Posterior cingulate gyrus (tissue), 11 donors: ENCODE measurements at regions not wholly inside any gene's neighbourhood (a gene's known extent, or its start where the extent isn't known, plus 50 kb on each side); places are given as distances from the start of the nearest gene placed in this dataset.
"Not testable (repeated sequence)": the region's sequence is repeated elsewhere in the genome, so short reads cannot be mapped to it uniquely, and the experiment has no call there.

Experiments
- DNase-seq, 10 donors: peaks; one replicate each; pipeline versions ENCODE4 v3.0.0 to v3.0.0-alpha.2; 2020 to 2021; ENCODE audit warnings: mixed read lengths in 3 of 10
- intact Hi-C: fragments of 100-400 bp; cut with DNase I; formaldehyde crosslinking; loops from one replicate; pipeline ENCODE4 v1.15.1; 2023

DNA sequence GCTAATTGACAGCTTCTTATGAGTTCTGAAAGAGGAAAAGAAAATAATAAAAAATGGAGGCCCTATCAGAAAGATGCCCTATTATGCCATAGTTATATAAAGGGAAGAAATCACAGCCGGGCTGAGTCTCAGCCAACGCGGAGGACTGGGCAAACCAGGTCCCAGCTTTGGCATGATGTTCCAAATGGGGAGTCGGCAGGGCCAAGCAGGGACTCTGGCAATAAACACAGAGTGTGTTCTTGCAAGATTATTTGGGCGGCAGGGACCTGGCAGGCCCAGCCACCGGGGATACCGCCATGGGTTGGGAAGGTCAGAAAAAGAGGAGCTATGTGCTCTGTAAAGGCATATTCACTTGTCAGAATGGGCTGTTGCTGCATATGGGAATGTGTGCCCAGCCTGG is 694.9 kb downstream of the BCL11A start:
- no peak for DNase-seq
- intact Hi-C loops = no loop called here

DNA sequence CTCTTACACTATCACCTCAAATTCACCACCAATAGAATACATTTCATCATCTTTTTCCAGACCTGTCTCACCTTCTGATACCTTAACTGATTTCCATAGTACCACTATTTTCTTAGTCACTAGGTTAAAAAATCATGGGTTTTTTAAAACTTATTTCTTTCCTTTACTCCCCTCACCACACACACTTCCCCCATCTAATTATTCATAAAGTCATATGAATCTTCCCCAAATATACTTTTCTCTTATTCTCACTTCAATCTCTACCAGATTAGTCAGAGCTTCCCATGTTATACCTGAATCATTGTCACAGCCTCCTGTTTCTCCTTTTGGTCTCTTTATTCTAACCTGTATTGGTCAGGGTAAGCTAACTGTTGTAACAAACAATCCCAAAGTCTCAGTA is 696.3 kb downstream of the BCL11A start:
- intact Hi-C loops = no loop called here

DNA sequence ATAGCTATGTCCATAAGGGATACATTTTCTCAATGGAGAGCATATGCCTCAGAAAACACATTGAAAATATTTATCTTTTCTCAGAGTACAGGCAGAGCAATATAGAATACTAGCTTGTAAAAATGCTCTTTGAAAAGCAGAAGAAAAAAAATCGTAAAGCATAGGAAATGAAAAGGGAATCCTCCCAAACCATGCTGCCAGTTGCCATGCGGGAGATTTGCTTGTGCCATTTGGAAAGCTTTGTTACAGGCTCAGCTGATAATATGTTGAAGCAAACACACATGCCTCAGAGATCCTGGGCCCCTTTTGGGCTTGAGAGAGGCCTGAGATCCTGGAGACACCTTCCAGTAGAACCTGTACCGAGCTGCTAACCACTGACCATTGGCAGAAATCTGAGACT is 697.1 kb downstream of the BCL11A start:
- intact Hi-C loops = no loop called here
- DNase-seq = no peak

More for the DNA sequence above, 696.3 kb downstream of the BCL11A start:
- no peak for DNase-seq

DNA sequence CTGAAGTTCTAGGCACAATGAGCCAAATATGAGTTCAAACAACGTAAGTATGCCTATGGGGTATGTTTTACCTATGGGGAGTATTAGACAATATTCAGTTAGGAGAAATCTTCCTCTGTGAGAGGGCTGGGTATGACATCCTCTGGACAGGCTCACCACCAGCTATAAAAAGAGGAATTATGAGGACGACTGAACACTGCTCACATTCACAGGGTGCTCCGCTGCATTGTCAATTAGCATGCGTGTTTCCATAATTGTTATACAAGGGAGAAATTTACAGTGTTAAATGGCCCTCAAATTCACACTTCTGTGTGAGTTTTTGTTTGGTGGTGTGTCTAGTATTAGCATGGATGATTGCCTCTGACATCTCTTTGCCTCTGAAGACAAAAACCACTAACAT is 700.4 kb downstream of the BCL11A start:
- DNase-seq = no peak
- intact Hi-C loops = no loop called here

DNA sequence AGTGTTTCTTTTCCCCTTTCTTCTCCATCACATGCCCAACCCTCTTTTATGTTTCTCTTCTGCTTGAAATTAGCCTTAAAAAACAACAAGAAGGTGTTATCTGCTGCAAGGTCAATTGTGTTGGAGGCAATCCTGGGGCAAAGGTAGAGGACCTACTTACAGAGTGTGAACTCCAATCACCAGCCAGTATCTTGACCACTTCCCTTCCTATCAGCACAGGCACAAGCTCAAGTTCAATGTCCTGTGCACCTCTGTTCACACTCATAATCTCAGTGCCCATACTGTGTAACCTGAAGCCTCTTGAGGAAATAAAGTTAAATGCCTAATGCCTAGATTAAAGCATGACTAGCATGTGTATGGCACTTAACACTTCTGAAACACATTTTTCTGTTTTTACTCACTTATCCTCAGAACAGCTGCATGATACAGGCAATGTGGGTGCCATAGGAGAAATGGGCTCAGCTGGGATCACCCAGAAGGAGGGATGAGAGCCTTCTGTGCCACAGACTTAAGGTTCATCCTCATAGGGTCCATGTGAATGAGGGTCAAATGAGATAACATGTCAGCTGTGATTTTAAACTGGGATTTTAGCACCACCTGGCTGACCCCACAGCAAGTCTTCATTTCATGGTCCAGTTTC is 701.5 kb downstream of the BCL11A start:
- DNase-seq = no peak
- intact Hi-C loops = no loop called here

DNA sequence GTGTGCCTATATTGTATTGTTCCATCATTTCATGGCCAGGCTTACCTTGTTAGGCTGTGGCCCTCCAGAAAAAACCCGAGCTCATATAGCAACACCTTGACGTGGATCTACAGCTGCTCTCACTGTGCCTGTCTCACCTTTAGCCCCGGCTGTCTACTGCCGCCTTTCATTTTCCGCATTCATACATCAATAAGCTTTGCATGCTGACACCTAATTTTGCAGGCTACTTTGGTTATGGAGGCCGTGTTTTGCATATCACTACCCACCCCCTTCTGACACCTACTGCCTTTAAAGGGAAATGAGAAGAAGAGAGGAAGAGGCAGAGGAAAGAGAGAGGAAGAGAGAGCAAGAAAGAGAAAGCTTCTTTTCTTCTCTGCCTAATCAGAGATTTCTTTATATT is 702.9 kb downstream of the BCL11A start:
- intact Hi-C loops = no loop called here
- no peak for DNase-seq

DNA sequence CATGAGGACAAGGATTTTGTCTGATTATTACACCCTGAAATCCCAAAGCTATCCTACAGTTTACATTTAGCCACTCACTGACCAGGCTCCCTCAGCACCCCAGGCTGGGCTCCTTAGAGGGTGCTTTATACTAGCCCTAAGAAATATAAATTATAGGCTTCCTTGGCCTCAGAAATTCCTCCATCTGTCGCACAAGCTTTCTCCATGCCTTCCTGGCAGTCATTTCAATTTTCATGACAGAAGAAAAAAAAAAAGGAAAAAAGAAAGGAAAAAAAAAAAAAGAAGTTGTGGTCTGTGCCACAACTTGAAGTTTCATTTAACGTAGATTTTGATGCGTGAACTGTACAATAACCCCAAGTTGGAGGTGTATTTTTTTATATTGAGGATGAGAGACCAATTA is 719.5 kb downstream of the BCL11A start:
- no peak for DNase-seq
- intact Hi-C loops = no loop called here

DNA sequence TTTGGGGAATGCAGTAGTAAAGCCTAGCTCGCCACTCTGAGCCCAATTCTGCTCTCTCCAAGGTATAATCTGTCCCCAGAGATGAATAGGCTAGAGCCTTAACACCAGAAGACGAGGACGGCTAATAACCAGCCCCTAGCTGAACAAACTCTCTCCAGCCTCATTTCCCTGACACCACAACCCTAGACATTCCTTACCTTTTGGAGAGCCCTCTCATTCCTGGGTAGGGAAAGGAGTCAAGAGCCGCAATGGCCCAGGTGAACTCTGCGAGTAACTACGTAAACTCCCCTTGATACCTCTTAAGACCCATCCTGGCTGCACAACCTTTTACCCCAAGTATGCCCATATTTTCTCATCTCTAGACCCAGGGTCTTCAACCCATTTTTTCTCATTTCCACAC is 722.9 kb downstream of the BCL11A start:
- no peak for DNase-seq
- intact Hi-C loops = no loop called here

DNA sequence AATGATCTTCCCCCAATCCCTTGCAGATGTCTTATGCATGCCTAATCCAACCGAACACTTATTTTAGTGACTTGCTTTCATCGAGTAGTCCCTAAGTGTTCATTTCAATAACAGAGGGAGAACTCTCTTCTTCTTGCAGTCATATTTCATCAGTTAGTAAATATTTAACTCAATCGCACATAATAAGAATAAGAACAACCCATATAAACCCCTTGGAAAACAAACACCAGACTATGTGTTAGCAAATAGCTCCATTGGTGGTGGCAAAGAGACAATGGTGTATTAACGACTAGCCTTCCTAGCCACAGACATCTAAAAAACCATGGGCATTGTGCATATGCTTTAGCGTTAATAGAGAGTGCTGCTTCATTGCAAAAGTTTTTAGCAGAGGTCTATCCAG is 725.8 kb downstream of the BCL11A start:
- intact Hi-C loops = no loop called here
- no peak for DNase-seq

DNA sequence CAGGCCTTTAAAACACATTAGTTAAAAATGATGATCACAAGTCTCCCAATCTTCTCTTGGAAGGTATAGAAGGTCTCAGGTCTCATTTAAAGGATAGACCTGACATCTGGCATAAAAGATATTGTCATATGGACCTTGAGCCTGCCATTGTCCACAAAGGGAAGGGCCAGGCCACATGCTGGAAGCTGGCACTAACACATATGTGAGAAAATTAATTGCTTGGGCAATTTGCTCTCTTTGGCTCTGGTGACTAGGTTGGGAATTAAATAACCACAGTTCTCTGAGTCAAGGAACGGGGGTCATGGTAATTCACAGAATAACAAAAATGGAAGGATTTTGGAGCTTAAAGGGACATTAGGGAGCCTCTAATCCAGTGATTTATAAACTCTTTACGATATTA is 727.3 kb downstream of the BCL11A start:
- DNase-seq = no peak
- intact Hi-C loops = no loop called here

DNA sequence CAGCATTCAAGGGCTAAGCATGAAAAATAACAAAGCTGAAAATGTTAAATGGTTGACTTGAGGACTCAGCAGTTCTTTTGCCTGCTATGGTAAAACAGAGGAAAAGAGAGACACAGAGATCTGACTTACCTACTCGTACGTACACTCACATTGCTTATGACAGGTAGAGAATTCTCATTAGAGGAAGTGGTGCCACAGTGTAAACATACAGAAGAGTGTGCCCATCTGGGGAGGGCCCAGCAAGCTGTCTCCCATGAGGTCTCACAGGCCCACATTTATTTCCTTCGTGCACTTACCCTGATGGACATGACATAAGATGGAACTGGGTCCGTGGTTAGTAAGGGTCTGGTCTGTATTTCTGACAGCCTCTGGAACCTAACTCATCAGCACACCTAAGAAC is 729.1 kb downstream of the BCL11A start:
- intact Hi-C loops = no loop called here
- no peak for DNase-seq

DNA sequence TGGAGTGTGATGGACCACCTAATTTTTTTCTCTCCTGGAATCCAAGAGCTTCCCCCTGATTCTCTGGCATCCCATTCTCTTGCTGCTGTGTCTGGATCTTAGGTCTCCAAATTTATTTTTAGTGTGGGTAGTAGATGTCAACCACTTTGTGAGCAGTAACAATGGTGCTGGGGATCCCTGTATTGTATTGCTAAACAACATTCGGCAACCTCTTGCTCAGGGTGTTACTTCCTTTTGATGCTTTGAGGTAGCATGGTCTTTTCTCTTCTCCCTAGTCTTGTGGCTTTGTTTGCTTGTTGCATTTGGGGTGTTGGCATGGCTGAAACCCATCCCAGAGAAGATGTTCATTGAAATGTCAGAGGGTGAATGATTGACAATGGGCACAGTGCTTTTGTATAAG is 737.4 kb downstream of the BCL11A start:
- DNase-seq = no peak
- intact Hi-C loops = no loop called here

DNA sequence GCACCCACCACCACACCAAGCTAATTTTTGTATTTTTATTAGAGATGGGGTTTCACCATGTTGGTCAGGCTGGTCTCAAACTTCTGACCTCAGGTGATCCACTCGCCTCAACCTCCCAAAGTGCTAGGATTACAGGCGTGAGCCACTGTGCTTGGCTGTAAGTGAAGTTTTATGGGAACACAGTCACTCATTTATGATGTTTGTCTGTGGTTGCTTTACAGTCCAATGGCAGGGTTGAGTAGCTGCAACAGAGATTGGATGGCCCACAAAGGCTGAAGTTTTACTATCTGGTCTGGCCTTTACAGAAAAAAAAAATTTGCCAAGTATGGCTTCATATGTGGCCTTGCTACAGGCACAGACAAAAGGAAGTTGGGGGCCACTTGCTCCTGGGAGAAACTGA is 743.2 kb downstream of the BCL11A start:
- DNase-seq, intact Hi-C loops: not testable (repeated sequence)

DNA sequence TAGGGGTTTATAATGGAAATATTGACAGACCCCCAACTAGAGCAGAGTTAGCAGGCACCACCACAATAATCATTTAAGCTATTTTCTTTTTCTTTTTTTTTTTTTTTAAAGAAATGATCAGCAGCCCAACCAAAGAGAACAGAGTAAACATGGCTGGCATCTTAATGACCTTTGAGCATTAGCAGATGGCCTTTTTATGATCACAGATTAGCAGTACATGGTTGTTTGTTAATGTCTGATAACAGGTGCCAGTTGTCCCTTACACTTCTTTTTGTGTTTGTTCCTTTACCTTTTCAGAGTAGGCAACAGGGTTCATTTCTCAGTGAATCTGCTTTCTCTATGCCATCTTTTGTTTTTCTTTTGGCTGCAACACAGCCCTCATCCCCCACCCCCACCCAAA is 747.0 kb downstream of the BCL11A start:
- intact Hi-C loops = no loop called here
- no peak for DNase-seq

DNA sequence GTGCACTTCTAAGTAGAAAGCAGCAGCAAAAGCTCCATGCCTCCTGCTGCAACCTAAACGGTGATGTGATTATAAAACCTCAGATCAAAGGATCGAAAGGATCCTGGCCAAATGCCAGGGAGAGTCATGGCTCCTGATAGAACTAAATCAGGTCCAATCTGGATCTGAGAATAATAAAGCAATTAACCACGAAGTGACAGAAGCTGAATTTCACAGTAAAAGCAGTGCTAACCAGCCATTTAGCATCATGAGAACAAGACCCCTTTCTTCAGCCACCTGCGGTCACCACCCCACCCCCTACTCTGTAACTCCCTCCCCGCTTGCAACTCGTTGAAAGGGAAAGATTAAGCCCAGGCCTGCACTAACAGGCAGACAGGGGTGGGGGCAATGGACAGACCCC is 748.7 kb downstream of the BCL11A start:
- intact Hi-C loops = no loop called here
- DNase-seq = no peak

DNA sequence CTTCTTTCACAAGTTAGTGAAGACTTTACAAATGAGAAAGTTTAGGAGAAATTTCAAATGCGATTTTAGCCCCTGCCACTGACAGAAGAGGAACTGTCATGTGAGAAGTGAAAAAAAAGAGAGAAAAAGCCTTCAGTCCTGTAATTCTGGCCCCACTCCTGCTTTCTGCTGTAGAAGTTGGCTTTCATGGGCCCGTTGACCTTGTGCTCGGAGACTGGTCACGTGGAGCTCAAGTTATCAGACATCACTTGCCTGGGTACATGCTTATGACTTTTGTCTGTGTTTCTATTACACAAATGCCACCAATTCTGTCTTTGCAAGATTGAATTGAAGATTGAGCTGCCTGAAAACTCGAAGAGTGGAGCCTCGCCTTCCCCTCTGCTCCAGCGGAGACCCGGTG is 749.9 kb downstream of the BCL11A start:
- DNase-seq = no peak
- intact Hi-C loops = no loop called here

DNA sequence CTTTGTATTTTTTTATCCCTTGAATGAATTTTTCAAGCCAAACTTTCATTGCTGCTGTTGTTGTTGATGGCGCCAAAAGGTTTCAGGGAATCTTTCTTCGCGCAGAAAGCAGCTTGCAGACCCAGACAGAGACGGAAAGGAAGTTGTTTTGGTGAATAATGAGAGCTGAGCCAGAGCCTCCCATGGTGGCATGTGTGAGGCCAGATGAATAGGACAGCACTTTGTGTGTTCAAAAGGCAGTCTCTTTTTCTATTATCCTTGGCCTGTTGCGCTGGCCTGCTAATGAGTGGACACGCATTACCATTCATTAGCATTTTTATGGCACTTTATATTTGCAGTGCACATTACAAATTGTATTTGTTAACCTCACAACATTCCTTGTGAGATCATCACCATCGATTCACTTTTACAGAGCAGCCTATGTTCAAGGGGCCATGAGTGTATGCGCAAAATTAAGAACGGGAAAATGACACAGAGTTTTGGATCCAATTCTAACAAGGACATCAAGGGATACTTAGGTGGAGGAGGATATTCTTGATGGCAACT is 754.7 kb downstream of the BCL11A start:
- intact Hi-C loops = no loop called here
- no peak for DNase-seq

DNA sequence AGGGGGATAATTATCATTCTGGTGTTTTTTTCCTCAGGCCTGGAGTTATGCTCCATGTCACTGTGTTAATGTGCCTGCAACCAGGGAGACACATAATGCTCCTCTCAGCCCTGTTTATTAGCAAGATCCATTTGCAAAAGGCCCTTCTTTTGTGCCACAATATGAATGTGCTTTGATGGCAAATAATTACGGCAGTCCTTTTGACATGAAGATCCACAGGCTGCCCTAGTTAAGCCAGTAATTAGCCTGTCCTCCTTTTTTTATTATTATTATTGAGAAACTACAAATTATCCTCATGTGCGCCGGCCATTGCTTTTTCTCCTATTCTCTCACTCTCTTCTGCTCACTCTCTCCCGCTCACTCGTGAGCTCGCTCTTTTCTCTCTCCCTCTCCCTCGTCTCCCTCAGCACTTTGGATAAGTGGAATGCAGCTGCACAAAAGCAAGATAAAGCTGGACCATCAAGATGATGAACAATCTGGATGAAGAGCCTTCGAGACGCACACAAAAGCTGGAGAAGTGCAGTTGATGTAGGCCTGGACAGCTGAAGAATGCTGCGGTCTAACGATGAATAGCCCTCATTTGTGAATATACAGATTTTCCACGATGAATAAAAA is 762.3 kb downstream of the BCL11A start:
- DNase-seq = no peak
- intact Hi-C loops = no loop called here

DNA sequence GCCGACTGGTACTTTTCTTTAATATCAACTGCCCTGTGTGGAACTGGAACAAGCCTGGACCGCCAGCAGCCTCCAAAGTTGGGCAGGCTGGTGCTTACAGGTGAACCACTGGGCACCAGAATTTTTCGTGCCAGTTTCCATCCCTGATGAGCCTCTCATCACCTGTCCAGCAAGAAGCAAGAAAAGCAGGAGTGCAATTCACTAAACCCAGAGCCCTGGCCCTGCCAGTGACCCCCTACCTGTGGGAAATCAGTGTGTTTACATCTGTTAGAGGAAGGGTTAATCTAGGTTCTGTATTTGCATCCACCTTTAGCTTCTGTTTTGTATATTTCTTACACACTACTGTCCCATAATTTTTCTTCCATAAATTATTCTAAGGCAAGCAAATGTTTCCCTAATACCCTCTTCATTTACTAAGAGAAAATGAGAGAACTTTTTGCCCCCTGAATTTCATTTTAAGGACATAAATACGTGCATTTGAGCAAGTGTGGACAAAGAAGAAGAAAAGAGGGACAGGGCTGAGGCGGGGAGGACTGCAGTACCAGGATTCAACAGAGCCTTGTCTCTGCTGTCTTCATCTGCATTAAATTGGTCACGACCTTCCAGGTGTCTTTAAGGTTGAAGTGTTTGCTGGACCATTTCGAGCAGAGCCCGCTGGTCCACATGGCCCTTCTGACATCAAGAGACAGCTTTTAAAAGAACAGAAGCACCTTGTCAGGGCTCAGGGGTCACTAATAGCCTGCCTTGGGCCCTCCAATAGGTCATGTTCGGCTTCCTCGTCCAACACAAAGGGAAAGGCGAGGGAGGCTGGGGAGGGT is 763.1 kb downstream of the BCL11A start:
- intact Hi-C loops = no loop called here
- no peak for DNase-seq

DNA sequence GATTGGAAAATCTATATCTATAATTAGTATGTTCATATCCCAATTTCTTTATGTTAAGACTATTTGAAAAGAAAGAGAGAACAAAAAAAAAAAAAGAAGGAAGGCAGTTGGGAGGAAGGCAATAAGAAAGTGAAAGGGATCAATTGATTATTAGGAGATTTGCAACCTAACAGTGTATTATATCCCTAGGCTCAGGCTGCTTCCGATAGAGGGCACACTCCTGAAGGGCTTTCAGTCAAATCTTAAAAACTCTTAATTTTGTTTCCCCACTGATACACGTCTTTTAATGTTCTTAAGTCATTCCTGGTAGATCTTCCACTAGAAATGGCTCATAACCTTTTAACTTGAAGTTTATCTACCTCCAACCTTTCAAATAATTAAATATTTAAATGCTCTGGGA is 763.9 kb downstream of the BCL11A start:
- DNase-seq = no peak
- intact Hi-C loops = no loop called here

DNA sequence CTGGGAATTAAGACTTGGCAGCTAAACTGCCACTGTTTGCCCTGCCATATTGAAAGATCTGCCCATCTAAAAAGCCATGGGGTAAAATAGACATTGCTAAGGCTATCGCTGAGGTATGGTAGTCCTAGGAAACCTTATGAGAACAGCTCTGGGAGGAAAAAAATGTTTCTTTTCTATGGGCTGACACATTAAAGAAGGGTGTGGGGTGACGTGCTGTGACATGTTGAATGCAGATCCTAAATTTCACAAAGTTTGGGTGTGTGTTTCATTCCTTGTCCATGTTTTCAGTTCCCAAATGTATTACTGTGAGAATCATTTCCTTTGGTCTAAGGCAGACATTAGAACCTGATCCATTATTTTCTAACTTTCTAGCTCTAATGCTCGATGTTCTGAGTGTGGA is 766.4 kb downstream of the BCL11A start:
- intact Hi-C loops = no loop called here

DNA sequence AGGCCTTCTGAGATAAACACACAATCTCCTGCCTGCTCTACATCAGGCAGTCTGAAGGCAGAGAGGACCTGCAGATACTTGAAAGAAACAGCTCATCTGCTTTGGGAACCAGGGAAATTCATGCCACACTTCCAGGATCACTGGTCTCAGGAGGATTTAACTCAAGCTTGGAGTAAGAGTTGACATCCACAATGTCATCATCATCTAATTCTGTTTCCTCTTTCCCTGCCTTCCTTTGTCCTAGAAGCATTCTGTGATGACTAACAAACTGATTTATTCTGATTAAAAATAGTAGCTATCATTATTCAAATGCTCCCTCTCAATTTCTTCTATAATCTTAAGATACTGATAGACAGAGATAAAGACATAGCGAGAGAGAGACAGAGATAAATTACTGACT is 766.8 kb downstream of the BCL11A start:
- intact Hi-C loops = no loop called here
- DNase-seq = no peak

More for the DNA sequence above, 766.4 kb downstream of the BCL11A start:
- DNase-seq = no peak
